Sigmoid colon (tissue), 4 donors: ENCODE measurements at regions not wholly inside any gene's neighbourhood (a gene's known extent, or its start where the extent isn't known, plus 50 kb on each side); places are given as distances from the start of the nearest gene placed in this dataset.

ENCODE experiments used
- EP300 ChIP-seq, 4 donors: sonication (generic); formaldehyde crosslinking; IDR thresholded peaks; one replicate each; pipeline ENCODE4 v1.6.1; 2017; ENCODE audit warnings: antibody characterized with exemption in 4 of 4
- POLR2A ChIP-seq, 2 donors: fragments of 450-650 bp; IDR thresholded peaks; one replicate each; pipeline ENCODE4 v1.6.1; 2016; ENCODE audit warnings: antibody characterized with exemption in 2 of 2, mild to moderate bottlenecking in 2 of 2, moderate library complexity in 2 of 2
- POLR2AphosphoS5 ChIP-seq, 4 donors: sonication (generic); formaldehyde crosslinking; IDR thresholded peaks; one replicate each; pipeline ENCODE4 v1.6.1; 2017; ENCODE audit warnings: antibody characterized with exemption in 4 of 4
- TF ChIP-seq, protein P1 (sequence below), 4 experiments: fragments of 450-650 bp in 3 of 4; fragments of 200-600 bp in 1 of 4; IDR thresholded peaks; one replicate each; pipeline ENCODE4 v1.5.1; 2016 to 2019; ENCODE audit warnings: antibody characterized with exemption in 4 of 4, mild to moderate bottlenecking in 3 of 4, moderate library complexity in 2 of 4

GRCh38 chr2:13522096-13522495, 805.4 kb downstream of the TRIB2 start:
- TF ChIP-seq POLR2A (IDR thresholded peaks at IDR 0.05) (no peak), POLR2AphosphoS5 (IDR thresholded peaks at IDR 0.05) (no peak), EP300 (IDR thresholded peaks at IDR 0.05) (no peak)
- TF ChIP-seq, protein P1, sequence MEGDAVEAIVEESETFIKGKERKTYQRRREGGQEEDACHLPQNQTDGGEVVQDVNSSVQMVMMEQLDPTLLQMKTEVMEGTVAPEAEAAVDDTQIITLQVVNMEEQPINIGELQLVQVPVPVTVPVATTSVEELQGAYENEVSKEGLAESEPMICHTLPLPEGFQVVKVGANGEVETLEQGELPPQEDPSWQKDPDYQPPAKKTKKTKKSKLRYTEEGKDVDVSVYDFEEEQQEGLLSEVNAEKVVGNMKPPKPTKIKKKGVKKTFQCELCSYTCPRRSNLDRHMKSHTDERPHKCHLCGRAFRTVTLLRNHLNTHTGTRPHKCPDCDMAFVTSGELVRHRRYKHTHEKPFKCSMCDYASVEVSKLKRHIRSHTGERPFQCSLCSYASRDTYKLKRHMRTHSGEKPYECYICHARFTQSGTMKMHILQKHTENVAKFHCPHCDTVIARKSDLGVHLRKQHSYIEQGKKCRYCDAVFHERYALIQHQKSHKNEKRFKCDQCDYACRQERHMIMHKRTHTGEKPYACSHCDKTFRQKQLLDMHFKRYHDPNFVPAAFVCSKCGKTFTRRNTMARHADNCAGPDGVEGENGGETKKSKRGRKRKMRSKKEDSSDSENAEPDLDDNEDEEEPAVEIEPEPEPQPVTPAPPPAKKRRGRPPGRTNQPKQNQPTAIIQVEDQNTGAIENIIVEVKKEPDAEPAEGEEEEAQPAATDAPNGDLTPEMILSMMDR (IDR thresholded peaks at IDR 0.05), result no peak
